NT2/D1 (cell line): ENCODE measurements at regions not wholly inside any gene's neighbourhood (a gene's known extent, or its start where the extent isn't known, plus 50 kb on each side); places are given as distances from the start of the nearest gene placed in this dataset.

Source experiments
- YY1 ChIP-seq: IDR thresholded peaks from 2 replicates; pipeline ENCODE4 v1.6.1; 2011; ENCODE audit not compliant: insufficient read length, insufficient read depth
- ZNF274 ChIP-seq: IDR thresholded peaks from 2 replicates; pipeline ENCODE4 v1.6.1; 2011; ENCODE audit warnings: mild to moderate bottlenecking, low read depth, low read length

DNA sequence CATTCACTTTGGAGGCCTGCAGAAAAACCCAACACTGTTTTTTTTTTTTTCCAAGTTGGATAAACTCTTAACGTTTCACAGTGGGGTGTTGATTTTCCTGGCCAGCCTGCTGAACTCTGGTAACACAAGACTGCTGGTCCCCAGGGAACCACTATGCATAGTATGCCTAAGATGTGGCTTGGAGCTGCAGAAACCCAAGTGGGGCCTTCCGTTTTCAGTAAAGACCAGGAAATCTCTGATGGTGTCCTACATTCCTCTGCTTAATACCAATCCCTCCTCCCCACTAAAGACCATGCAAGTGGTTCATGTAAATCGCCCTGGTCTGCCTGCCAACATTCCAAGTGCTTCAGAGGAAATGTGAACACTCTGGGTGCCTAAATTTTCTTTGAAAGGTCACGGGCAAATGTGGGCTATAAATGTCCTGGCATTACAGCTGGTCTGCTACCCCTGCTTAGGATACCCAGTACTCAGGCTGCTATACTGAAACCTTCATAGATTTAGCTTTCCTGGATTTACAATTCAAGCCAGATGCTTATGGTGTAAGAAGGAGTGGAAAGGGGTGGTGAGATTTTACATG is 615.4 kb downstream of the MAFB start:
- TF ChIP-seq ZNF274 (no peak), YY1 (no peak)
